Lung (tissue), 11 donors: ENCODE measurements at regions not wholly inside any gene's neighbourhood (a gene's known extent, or its start where the extent isn't known, plus 50 kb on each side); places are given as distances from the start of the nearest gene placed in this dataset.

Source experiments
- ATAC-seq: fragments of 200-7000 bp; cut with Tn5 transposase; one replicate; pipeline ENCODE4 v1.9.1; 2020; ENCODE audit warnings: moderate number of reproducible peaks; ENCODE audit not compliant: insufficient read depth, low FRiP score
- DNase-seq, 3 donors: peaks; one replicate each; pipeline ENCODE4 v3.0.0-alpha.2; 2013 to 2017
- H3K27ac ChIP-seq, 2 donors: one replicate each; pipeline ENCODE4 v1.5.1; 2013; ENCODE audit warnings: mild to moderate bottlenecking in 2 of 2, moderate library complexity in 2 of 2, control low read depth in 1 of 2, inconsistent platforms in 1 of 2, low read depth in 1 of 2, low read length in 1 of 2
- H3K27me3 ChIP-seq, 3 donors: one replicate each; pipeline ENCODE4 v1.5.1; 2013; ENCODE audit warnings: low read length in 2 of 3; ENCODE audit not compliant: control insufficient read depth in 3 of 3, insufficient read depth in 3 of 3
- H3K36me3 ChIP-seq, 4 donors: one replicate each; pipeline ENCODE4 v1.5.1; 2013; ENCODE audit warnings: low read length in 4 of 4, mild to moderate bottlenecking in 1 of 4, moderate library complexity in 1 of 4; ENCODE audit not compliant: control insufficient read depth in 4 of 4, insufficient read depth in 4 of 4
- H3K4me1 ChIP-seq, 5 donors: one replicate each; pipeline ENCODE4 v1.5.1; 2013; ENCODE audit warnings: low read length in 5 of 5, mild to moderate bottlenecking in 2 of 5, moderate library complexity in 1 of 5; ENCODE audit not compliant: control insufficient read depth in 5 of 5, insufficient read depth in 5 of 5
- H3K4me3 ChIP-seq: one replicate; pipeline ENCODE4 v1.5.1; 2013; ENCODE audit warnings: mild to moderate bottlenecking, control low read depth, moderate library complexity
- H3K9ac ChIP-seq, 2 donors: one replicate each; pipeline ENCODE4 v1.5.1; 2013; ENCODE audit warnings: low read length in 2 of 2, control low read depth in 1 of 2; ENCODE audit not compliant: insufficient read depth in 1 of 2
- H3K9me3 ChIP-seq, 4 donors: one replicate each; pipeline ENCODE4 v1.5.1; 2013; ENCODE audit warnings: low read length in 3 of 4, mild to moderate bottlenecking in 1 of 4, moderate library complexity in 1 of 4; ENCODE audit not compliant: control insufficient read depth in 4 of 4, insufficient read depth in 3 of 4
- WGBS, 2 donors: extraction: QIAGEN DNeasy Blood & Tissue Kit; methylation state at CpG; one replicate each; pipeline ENCODE4 v1.1.7; 2013; 5-methylcytosine and 5-hydroxymethylcytosine counted together
- TF ChIP-seq, protein P1 (sequence below): IDR thresholded peaks from 2 replicates; pipeline ENCODE4 v1.5.1; 2012; ENCODE audit warnings: mild to moderate bottlenecking; ENCODE audit errors: control extremely low read depth, extremely low read depth
- donor health status: control.
- donor health status: control.
- donor health status: Bipolar disorder and iron deficiency.
- donor health status: healthy.
- donor health status: DM: yes; HTN: yes; CAD: no.

DNA sequence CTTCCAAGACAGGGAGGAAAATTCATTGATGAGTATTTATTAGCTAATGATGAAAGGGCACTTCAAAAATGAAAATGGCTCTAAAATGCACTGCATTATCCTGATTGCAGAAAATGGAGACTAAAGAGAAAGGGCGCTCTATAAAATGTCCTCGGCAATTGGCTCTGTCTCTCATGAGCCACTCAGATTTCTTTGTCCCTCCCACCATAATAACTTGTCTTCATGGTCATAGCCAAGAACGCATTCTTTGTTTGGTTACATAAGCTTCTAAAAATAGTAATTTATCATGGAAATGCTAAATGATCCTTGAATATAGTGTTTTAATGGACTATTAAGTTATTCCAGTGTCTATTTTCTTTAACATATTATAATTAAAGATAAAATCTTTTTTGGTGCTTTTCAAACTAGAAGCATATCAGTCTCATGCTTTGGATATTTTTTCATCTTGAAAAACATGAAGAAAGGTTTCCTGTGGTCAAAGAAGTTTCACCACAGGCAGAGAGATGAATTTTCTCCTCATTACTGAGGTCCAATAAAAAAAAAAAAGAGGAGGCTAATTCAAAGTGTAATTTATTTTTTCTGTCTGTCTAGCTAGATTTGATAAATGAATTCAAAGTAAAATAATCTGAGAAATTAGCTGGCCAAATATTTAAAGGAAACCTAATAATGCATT, 238.1 kb upstream of the BLID start:
- no peak for ATAC-seq
- no peak overlapping the region for H3K4me3 ChIP-seq
- TF ChIP-seq, protein P1, sequence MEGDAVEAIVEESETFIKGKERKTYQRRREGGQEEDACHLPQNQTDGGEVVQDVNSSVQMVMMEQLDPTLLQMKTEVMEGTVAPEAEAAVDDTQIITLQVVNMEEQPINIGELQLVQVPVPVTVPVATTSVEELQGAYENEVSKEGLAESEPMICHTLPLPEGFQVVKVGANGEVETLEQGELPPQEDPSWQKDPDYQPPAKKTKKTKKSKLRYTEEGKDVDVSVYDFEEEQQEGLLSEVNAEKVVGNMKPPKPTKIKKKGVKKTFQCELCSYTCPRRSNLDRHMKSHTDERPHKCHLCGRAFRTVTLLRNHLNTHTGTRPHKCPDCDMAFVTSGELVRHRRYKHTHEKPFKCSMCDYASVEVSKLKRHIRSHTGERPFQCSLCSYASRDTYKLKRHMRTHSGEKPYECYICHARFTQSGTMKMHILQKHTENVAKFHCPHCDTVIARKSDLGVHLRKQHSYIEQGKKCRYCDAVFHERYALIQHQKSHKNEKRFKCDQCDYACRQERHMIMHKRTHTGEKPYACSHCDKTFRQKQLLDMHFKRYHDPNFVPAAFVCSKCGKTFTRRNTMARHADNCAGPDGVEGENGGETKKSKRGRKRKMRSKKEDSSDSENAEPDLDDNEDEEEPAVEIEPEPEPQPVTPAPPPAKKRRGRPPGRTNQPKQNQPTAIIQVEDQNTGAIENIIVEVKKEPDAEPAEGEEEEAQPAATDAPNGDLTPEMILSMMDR = no peak
- no peaks in the 10 kb centered on the region for H3K27me3 ChIP-seq
- 65 to 71% methylated on average over 3 of the region's 3 CpGs for WGBS, 2 donors
- DNase-seq = peak in 2 of 3 donors; percentile 57 to 74
- no peaks in the 10 kb centered on the region for H3K9me3 ChIP-seq
- H3K27ac ChIP-seq = no peak overlapping the region
- H3K9ac ChIP-seq = no peak overlapping the region
- H3K36me3 ChIP-seq = no peaks in the 10 kb centered on the region
- H3K4me1 ChIP-seq = peaks cover 0 to 8% (median 0%) of the 10 kb centered on the region in 5 donors

DNA sequence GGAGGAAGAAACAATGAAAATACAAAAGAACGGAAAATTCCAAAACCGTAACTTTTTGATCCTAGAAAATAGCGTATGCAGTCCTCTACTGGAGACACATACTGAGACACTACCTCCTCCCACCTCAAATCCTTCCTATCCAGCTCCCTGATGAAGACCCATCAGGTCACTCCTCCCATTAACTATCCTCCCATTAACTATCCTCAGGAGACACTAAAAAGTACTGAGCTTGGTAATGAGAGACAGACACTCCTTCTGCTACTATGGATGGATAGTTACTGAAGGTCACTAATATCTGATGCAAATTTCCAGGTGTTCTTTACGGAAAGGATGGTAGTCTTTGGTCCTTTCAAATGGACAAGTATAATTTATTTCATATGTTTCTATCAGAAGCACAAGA, 237.5 kb upstream of the BLID start:
- no peak overlapping the region for H3K4me3 ChIP-seq
- TF ChIP-seq, protein P1 = no peak
- H3K27ac ChIP-seq = no peak overlapping the region

DNA sequence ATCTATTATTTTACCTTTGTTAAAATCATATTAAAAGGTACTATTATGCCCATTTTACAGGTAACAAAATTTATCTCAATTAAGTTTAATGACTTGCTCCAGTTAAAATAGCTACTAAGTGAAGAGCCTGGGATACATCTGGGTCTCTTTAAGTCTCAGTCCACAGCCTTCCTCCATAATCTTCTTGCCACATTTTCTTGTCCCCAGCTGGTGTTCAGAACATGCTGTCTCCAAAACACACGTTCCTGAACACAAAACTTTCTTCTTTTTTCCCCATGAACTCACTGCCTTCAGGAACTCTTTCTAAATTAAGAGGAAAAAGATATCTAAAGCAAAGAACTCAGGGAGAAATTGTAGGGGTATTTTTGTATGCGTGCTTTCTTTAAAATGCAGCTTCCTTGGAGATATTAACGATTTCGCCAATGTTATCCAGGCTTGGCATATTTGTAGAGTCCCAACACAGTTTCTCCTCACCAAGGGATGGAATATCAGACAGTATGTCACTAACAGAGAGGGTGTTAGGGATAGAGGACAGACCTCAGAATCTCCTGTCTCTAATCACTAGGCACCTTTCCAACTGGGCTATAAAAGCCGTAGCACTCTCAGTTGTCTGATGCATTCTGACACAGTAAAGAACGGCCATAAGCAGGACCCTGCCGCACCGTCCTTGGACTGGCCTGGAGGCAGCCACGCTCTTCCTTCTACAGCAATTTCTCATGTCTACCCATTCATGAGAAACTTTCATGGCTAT, 232.8 kb upstream of the BLID start:
- DNase-seq = peak; percentile 35 to 80 (median 76)
- TF ChIP-seq, protein P1 = no peak
- peak overlapping the region; percentile 4 to 45 for H3K27ac ChIP-seq
- no peak overlapping the region for H3K4me3 ChIP-seq
- no peak for ATAC-seq
- H3K27me3 ChIP-seq = no peaks in the 10 kb centered on the region
- H3K4me1 ChIP-seq = peaks cover 0 to 21% (median 5%) of the 10 kb centered on the region in 5 donors
- H3K36me3 ChIP-seq = no peaks in the 10 kb centered on the region
- H3K9ac ChIP-seq = peak overlapping the region in 1 of 2 donors; percentile 71
- H3K9me3 ChIP-seq = no peaks in the 10 kb centered on the region
- 77 to 85% methylated on average over 9 of the region's 9 CpGs for WGBS, 2 donors

More for the DNA sequence above, 237.5 kb upstream of the BLID start:
- Histone ChIP-seq H3K9me3 (no peaks in the 10 kb centered on the region), H3K27me3 (no peaks in the 10 kb centered on the region), H3K36me3 (no peaks in the 10 kb centered on the region), H3K9ac (no peak overlapping the region), H3K4me1 (peaks cover 0 to 14% (median 3%) of the 10 kb centered on the region in 5 donors)
- ATAC-seq (no peak), DNase-seq (no peak)
- 94 to 98% methylated on average over 4 of the region's 4 CpGs for WGBS, 2 donors
